MM.1S (cell line): ENCODE measurements at regions not wholly inside any gene's neighbourhood (a gene's known extent, or its start where the extent isn't known, plus 50 kb on each side); places are given as distances from the start of the nearest gene placed in this dataset.
"Not testable (repeated sequence)": the region's sequence is repeated elsewhere in the genome, so short reads cannot be mapped to it uniquely, and the experiment has no call there.

Experiments
- DNase-seq: peaks from one replicate; pipeline ENCODE4 v3.0.0-alpha.2; 2015
- H2AFZ ChIP-seq: fragments of 300-600 bp; sonication (generic); 2 replicates; pipeline ENCODE4 v1.6.0; 2016; ENCODE audit warnings: antibody characterized with exemption, low read length
- H3F3A ChIP-seq: fragments of 300-600 bp; sonication (generic); 2 replicates; pipeline ENCODE4 v1.6.1; 2016; ENCODE audit warnings: mild to moderate bottlenecking, antibody characterized with exemption, low read length, moderate library complexity, mixed read lengths; ENCODE audit not compliant: insufficient read depth
- H3K27ac ChIP-seq: fragments of 300-600 bp; sonication (generic); 2 replicates; pipeline ENCODE4 v1.5.1; 2016; ENCODE audit warnings: mild to moderate bottlenecking, low read length
- H3K27me3 ChIP-seq: fragments of 300-600 bp; sonication (generic); replicated peaks from 2 replicates; pipeline ENCODE4 v1.6.0; 2016; ENCODE audit warnings: low read length; ENCODE audit not compliant: insufficient read depth
- H3K36me3 ChIP-seq: fragments of 300-600 bp; sonication (generic); replicated peaks from 2 replicates; pipeline ENCODE4 v1.6.1; 2016; ENCODE audit warnings: mild to moderate bottlenecking, low read length, mixed read lengths; ENCODE audit not compliant: insufficient read depth
- H3K4me1 ChIP-seq: fragments of 300-600 bp; sonication (generic); 2 replicates; pipeline ENCODE4 v1.6.1; 2016; ENCODE audit warnings: low read length, mixed read lengths
- H3K4me2 ChIP-seq: fragments of 300-600 bp; sonication (generic); 2 replicates; pipeline ENCODE4 v1.6.0; 2016; ENCODE audit warnings: low read depth, low read length
- H3K4me3 ChIP-seq: fragments of 300-600 bp; sonication (generic); 2 replicates; pipeline ENCODE4 v1.5.1; 2016; ENCODE audit warnings: low read length, mixed read lengths
- H3K79me2 ChIP-seq: fragments of 300-600 bp; sonication (generic); 2 replicates; pipeline ENCODE4 v1.6.1; 2016; ENCODE audit warnings: mixed run types, low read length, mixed read lengths
- H3K9ac ChIP-seq: fragments of 300-600 bp; sonication (generic); 2 replicates; pipeline ENCODE4 v1.6.1; 2016; ENCODE audit warnings: low read length, mixed read lengths
- H3K9me2 ChIP-seq: fragments of 300-600 bp; sonication (generic); replicated peaks from 2 replicates; pipeline ENCODE4 v1.6.1; 2016; ENCODE audit warnings: mild to moderate bottlenecking, low read length, mixed read lengths; ENCODE audit not compliant: insufficient read depth
- H3K9me3 ChIP-seq: fragments of 300-600 bp; sonication (generic); replicated peaks from 2 replicates; pipeline ENCODE4 v1.6.1; 2016; ENCODE audit warnings: mild to moderate bottlenecking, low read length, mixed read lengths; ENCODE audit not compliant: insufficient read depth
- H4K20me1 ChIP-seq: fragments of 300-600 bp; sonication (generic); 2 replicates; pipeline ENCODE4 v1.6.1; 2016; ENCODE audit warnings: mild to moderate bottlenecking, low read length, moderate library complexity, mixed read lengths; ENCODE audit not compliant: insufficient read depth
- CTCF ChIP-seq: fragments of 300-600 bp; sonication (generic); IDR thresholded peaks from 2 replicates; pipeline ENCODE4 v1.5.1; 2016; ENCODE audit warnings: antibody characterized with exemption, low read length, mixed read lengths
- EZH2 ChIP-seq: fragments of 300-600 bp; sonication (generic); optimal IDR thresholded peaks from 2 replicates; pipeline ENCODE3; 2017; ENCODE audit warnings: low read depth, mild to moderate bottlenecking, antibody characterized with exemption, low read length, mixed read lengths
- EZH2phosphoT487 ChIP-seq: fragments of 300-600 bp; sonication (generic); IDR thresholded peaks from 2 replicates; pipeline ENCODE4 v1.6.1; 2018; ENCODE audit warnings: antibody characterized with exemption, low read length

GRCh38 chr6:84596488-84596887 lies 167.9 kb downstream of the TBX18 start:
- no peak overlapping the region for H3K9ac ChIP-seq
- no peaks in the 10 kb centered on the region for H3K9me2 ChIP-seq
- H3K27ac ChIP-seq = no peak overlapping the region
- no peak overlapping the region for H3K4me2 ChIP-seq
- H4K20me1 ChIP-seq = no peaks in the 10 kb centered on the region; the same call in 1 of the 2 replicates
- H3K4me1 ChIP-seq = no peaks in the 10 kb centered on the region
- H3F3A ChIP-seq = no peaks in the 10 kb centered on the region
- no peaks in the 10 kb centered on the region for H3K9me3 ChIP-seq
- no peak overlapping the region for H2AFZ ChIP-seq
- no peak overlapping the region for H3K4me3 ChIP-seq
- H3K27me3 ChIP-seq = no peaks in the 10 kb centered on the region
- no peaks in the 10 kb centered on the region for H3K36me3 ChIP-seq
- TF ChIP-seq EZH2phosphoT487 (no peak), CTCF (no peak), EZH2 (no peak)
- DNase-seq = no peak
- no peaks in the 10 kb centered on the region for H3K79me2 ChIP-seq

- no peak for DNase-seq
- no peaks in the 10 kb centered on the region for H3K27me3 ChIP-seq
- no peak overlapping the region for H3K4me3 ChIP-seq
- no peak for TF ChIP-seq EZH2
- TF ChIP-seq CTCF = no peak
- no peak for TF ChIP-seq EZH2phosphoT487
- H3K36me3 ChIP-seq = no peaks in the 10 kb centered on the region
- H3K79me2 ChIP-seq = no peaks in the 10 kb centered on the region
- H3F3A ChIP-seq = no peaks in the 10 kb centered on the region
- no peaks in the 10 kb centered on the region for H3K9me3 ChIP-seq
- no peaks in the 10 kb centered on the region for H3K9me2 ChIP-seq
- no peaks in the 10 kb centered on the region for H4K20me1 ChIP-seq
- no peaks in the 10 kb centered on the region for H3K4me1 ChIP-seq
- no peak overlapping the region for H3K27ac ChIP-seq
- no peak overlapping the region for H3K9ac ChIP-seq
- H2AFZ ChIP-seq = no peak overlapping the region
- no peak overlapping the region for H3K4me2 ChIP-seq
Observed at GRCh38 chr6:84588697-84589080, 175.7 kb downstream of the TBX18 start.

- not testable (repeated sequence) for H3K4me3 ChIP-seq, H3K9me3 ChIP-seq, H3K4me1 ChIP-seq, H2AFZ ChIP-seq, H3K79me2 ChIP-seq, H3K4me2 ChIP-seq, H3K9me2 ChIP-seq, H3K36me3 ChIP-seq, H4K20me1 ChIP-seq, DNase-seq, H3F3A ChIP-seq, H3K27ac ChIP-seq, H3K27me3 ChIP-seq, H3K9ac ChIP-seq
Observed at GRCh38 chr6:84587994-84588696, 176.3 kb downstream of the TBX18 start.

GRCh38 chr6:84587202-84587940 lies 177.0 kb downstream of the TBX18 start:
- H3K9ac ChIP-seq, H3K27me3 ChIP-seq, H3K4me1 ChIP-seq, H3K79me2 ChIP-seq, H4K20me1 ChIP-seq, H3K36me3 ChIP-seq, H3K4me2 ChIP-seq, H2AFZ ChIP-seq, H3K9me2 ChIP-seq, H3K4me3 ChIP-seq, H3K27ac ChIP-seq, H3F3A ChIP-seq, H3K9me3 ChIP-seq, DNase-seq: not testable (repeated sequence)
